ENCODE measurements at regions not wholly inside any gene's neighbourhood (a gene's known extent, or its start where the extent isn't known, plus 50 kb on each side); places are given as distances from the start of the nearest gene placed in this dataset.

GRCh38 chr9:80222466-80223169 lies 650.9 kb downstream of the TLE4 start:
- in situ Hi-C loops (cut with MboI; ENCODE audit: low sequenced_read_pairs) = no loop called here

GRCh38 chr9:80218328-80218727 lies 646.6 kb downstream of the TLE4 start:
- in situ Hi-C loops (cut with MboI; ENCODE audit: low sequenced_read_pairs) = no loop called here

- in situ Hi-C loops (cut with MboI; ENCODE audit: low sequenced_read_pairs) = no loop called here
These were observed 641.8 kb downstream of the TLE4 start for GRCh38 chr9:80213613-80214012.

- in situ Hi-C loops (cut with MboI; ENCODE audit: low sequenced_read_pairs) = no loop called here
These were observed 636.9 kb downstream of the TLE4 start for GRCh38 chr9:80208696-80209095.

DNA sequence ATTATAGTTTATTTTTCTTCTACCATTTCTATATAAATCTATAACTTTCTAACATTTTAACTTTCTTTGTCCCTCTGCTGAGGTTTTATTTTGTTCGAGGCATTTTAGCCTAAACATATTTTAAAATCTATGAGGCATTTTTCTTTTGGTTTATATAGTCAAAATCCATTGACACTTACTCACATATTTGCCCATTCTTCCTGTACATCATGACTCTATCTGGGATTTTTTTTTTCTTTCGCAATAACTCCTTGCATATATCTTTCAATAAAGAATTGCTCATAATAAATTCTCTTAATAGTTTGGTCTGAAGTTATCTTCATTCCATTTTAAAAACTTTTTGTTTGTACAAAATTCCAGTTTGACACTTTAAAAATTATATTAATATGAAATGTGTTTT lies 632.3 kb downstream of the TLE4 start:
- in situ Hi-C loops (cut with MboI; ENCODE audit: low sequenced_read_pairs) = no loop called here

GRCh38 chr9:80197661-80198060 lies 625.9 kb downstream of the TLE4 start:
- in situ Hi-C loops (cut with MboI; ENCODE audit: low sequenced_read_pairs) = no loop called here

GRCh38 chr9:80191108-80191507 lies 619.3 kb downstream of the TLE4 start:
- in situ Hi-C loops (cut with MboI; ENCODE audit: low sequenced_read_pairs) = no loop called here

DNA sequence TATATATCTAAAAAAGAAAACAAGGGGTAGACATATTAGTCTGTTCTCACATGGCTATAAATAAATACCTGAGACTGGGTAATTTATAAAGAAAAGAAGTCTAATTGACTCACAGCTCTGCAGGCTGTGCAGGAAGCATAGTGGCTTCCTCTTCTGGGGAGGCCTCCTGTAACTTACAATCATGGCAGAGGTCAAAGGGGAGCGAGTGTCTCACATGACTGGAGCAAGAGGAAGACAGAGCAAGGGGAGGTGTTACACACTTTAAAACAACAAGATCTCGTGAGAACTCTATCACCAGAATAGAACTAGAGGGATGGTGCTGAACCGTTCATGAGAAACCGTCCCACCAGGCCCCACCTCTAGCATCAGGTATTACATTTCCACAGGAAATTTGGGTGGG lies 616.8 kb downstream of the TLE4 start:
- in situ Hi-C loops (cut with MboI; ENCODE audit: low sequenced_read_pairs) = no loop called here

DNA sequence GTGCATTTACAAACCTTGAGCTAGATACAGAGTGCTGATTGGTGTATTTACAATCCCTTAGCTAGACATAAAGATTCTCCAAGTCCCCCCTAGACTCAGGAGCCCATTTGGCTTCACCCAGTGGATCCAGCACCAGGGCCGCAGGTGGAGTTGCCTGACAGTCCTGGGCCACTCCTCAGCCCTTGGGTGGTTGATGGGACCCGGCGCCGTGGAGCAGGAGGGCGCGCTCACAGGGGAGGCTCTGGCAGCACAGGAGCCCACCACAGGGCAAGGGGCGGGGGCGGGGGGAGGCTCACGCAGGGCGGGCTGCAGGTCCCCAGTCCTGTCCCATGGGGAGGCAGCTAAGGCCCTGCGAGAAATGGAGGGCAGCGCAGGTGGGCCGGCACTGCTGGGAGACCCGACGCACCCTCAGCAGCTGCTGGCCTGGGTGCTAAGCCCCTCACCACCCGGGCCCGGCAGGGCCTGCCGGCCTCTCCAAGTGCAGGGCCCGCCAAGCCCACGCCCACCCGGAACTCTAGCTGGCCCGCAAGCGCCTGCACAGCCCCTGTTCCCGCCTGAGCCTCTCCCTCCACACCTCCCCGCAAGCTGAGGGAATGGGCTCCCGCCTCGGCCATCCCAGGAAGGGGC lies 613.5 kb downstream of the TLE4 start:
- in situ Hi-C loops (cut with MboI; ENCODE audit: low sequenced_read_pairs) = no loop called here

GRCh38 chr9:80177949-80178480 lies 606.2 kb downstream of the TLE4 start:
- in situ Hi-C loops (cut with MboI; ENCODE audit: low sequenced_read_pairs) = no loop called here

- in situ Hi-C loops (cut with MboI; ENCODE audit: low sequenced_read_pairs) = no loop called here
These were observed 603.8 kb downstream of the TLE4 start for GRCh38 chr9:80175286-80176150.

DNA sequence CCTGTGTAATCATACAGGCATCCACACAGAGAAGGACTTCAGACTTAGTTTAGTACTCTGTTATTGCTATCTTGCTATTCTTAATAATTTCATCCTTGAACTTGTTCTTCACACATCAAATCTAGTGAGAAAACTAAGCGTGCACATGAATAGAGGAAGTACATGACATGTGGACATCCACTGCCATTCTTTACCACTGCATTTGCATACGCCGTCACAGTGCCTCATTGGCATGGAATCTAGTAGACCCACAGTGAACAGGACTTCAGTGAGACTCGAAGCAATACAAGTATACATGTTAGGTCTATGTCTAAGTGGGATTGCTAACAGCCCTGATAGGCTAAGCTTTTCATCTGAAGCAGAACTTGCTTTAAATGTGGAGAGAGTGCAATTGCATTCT lies 592.1 kb downstream of the TLE4 start:
- in situ Hi-C loops (cut with MboI; ENCODE audit: low sequenced_read_pairs) = no loop called here

DNA sequence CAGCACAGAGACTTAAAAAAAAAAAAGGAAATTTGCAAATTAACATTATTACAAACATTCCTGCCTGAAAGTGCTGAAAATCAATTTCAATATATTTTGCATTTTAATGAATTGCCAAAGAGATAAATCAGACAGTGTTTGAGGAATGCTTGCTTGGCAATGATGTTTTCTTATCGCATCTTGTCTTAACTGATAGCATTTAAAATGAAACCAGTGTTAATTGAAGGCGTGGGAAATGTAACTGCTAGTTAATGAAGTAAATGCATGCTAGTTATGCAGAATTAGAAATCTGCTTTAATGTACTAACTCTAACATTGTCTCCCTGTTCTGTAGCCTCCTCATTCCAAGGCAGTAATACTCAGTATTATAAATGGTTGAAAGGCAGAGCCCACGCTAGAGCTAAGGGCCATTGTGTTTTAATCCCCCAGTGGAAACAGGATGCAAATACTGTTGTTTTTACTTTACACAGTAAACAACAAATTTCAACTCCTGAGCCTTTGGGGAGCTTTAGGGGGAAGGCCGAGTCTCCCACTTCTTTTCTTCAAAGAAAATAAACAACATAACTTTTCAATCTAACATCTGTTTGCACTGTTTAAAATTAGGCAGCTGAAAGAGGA lies 586.9 kb downstream of the TLE4 start:
- in situ Hi-C loops (cut with MboI; ENCODE audit: low sequenced_read_pairs) = no loop called here

- in situ Hi-C loops (cut with MboI; ENCODE audit: low sequenced_read_pairs) = no loop called here
These were observed 586.4 kb downstream of the TLE4 start for GRCh38 chr9:80158131-80158530.

GRCh38 chr9:80157561-80157983 lies 585.8 kb downstream of the TLE4 start:
- in situ Hi-C loops (cut with MboI; ENCODE audit: low sequenced_read_pairs) = no loop called here

DNA sequence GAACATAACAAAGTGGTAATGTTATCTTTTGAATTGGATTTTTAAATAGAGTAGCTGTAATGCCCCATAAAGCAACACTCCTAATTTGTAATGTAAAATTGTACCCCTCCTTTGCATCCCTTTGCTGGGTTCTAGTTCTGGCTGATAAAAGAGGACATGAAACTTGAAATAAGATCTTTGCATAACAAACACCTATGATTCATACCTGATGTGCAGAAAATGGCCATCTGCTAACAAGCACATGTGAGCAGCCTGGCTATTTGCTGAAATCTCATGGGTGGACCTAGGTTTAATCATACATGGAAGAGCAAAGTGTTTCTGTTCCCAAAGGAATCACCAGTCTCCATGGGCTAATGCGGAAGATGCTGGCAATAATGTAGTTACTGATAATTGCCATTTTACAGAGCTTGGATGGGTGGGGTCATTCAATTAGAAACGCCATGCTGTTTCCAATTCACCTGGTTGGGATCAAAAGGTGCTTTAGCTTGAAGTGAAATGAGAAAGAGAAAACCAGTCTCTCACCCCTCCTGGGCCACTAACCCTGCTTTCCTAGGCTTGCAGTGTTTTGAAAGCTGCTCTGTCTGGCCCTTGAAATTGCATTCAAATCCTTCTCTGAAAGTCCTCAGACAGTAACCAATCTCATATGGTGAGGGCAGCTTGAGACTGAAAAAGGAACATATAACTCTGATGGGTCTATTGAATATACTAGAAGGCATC lies 585.1 kb downstream of the TLE4 start:
- in situ Hi-C loops (cut with MboI; ENCODE audit: low sequenced_read_pairs) = no loop called here

GRCh38 chr9:80156262-80156661 lies 584.5 kb downstream of the TLE4 start:
- in situ Hi-C loops (cut with MboI; ENCODE audit: low sequenced_read_pairs) = no loop called here

DNA sequence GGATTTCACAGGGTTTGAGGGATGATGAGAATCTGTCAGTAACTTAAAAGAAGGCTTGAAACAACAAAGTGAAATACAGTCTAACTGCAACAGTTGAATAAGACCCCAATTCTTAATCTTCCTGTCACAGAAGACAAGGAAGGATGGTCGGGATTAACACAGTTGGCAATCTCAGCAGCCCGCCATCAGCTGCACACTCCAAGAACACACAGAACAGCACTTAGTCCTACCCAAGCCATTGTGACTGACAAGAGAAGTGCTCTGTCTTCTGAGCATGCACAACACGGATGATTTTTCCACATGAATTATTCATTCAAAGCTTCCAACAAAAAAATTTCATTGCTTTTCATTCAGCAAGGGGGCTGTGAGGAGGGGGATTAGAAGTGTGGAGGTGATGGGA lies 576.1 kb downstream of the TLE4 start:
- in situ Hi-C loops (cut with MboI; ENCODE audit: low sequenced_read_pairs) = no loop called here

GRCh38 chr9:80146466-80146865 lies 574.7 kb downstream of the TLE4 start:
- in situ Hi-C loops (cut with MboI; ENCODE audit: low sequenced_read_pairs) = no loop called here

DNA sequence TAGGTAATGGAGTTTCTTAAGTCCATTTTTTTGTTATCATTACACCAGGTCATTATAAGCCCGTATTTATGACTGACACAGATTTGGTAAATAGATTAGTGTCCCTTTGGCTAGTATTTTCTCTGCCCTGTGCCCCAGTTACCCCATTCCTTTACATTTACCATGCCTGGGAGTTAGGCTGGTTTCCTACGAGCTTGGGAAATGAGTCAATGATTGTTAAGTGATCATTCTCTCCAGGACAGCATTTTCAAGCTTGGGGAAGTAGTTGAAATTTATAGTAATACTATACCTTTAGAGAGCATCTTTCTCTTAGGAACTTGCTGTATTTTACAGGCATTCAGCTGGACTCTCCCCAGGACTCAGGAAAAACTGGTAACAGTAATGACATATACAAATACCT lies 573.1 kb downstream of the TLE4 start:
- in situ Hi-C loops (cut with MboI; ENCODE audit: low sequenced_read_pairs) = no loop called here

GRCh38 chr9:80144406-80144805 lies 572.6 kb downstream of the TLE4 start:
- in situ Hi-C loops (cut with MboI; ENCODE audit: low sequenced_read_pairs) = no loop called here

Measured in HL-60/S4 treated with phorbol 12-myristate 13-acetate at 8.2 ng/mL for 4 days and 3 days (cell line).